Glomerular visceral epithelial cell (primary cell): ENCODE measurements at regions not wholly inside any gene's neighbourhood (a gene's known extent, or its start where the extent isn't known, plus 50 kb on each side); places are given as distances from the start of the nearest gene placed in this dataset.

Experiments used
- DNase-seq: peaks from one replicate; pipeline ENCODE4 v3.0.0-alpha.2; 2016; ENCODE audit errors: extremely low spot score

DNA sequence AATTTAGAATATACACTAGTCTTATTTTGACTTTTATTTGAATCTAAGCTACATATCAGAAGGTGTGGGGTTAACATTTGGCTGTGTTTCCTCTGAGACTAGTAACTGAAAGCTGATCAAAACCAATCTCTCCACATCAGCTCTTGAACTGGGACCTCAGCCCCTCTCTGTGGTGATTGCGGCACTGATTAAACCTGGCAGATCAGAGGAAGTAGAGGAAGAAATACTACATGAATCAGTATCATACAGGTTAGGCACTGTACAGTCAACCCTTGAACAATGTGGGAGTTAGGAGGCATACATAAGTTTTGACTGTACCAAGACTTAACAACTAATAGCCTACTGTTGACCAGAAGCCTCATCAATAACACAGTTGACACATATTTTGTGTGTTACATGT lies 122.5 kb upstream of the C1orf87 start:
- DNase-seq: no peak

DNA sequence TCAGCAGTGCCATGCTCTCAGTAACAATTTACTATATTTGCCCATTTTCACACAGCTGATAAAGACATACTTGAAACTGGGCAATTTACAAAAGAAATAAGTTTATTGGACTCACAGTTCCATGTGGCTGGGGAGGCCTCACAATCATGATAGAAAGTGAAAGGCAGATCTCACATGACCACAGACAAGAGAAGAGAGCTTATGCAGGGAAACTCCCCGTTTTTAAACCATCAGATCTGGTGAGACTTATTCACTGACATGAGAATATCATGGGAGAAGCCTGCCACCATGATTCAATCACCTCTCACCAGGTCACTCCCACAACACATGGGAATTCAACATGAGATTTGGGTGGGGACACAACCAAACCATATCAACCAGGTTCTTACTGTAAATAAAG lies 112.1 kb upstream of the C1orf87 start:
- no peak for DNase-seq

DNA sequence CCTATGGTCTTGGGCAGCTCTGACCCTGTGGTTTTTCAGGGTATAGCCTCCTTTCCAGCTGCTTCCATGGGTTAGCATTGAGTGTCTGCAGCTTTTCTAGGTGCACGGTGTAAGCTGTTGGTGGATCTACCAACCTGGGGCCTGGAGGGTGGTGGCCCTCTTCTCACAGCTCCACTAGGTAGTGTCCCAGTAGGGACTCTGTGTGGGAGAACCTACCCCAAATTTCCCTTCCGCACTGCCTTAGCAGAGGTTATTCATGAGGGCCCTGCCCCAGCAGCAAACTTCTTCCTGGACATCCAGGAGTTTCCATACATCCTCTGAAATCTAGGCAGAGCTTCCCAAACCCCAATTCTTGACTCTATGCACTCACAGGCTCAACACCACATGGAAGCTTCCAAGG lies 111.0 kb upstream of the C1orf87 start:
- no peak for DNase-seq

DNA sequence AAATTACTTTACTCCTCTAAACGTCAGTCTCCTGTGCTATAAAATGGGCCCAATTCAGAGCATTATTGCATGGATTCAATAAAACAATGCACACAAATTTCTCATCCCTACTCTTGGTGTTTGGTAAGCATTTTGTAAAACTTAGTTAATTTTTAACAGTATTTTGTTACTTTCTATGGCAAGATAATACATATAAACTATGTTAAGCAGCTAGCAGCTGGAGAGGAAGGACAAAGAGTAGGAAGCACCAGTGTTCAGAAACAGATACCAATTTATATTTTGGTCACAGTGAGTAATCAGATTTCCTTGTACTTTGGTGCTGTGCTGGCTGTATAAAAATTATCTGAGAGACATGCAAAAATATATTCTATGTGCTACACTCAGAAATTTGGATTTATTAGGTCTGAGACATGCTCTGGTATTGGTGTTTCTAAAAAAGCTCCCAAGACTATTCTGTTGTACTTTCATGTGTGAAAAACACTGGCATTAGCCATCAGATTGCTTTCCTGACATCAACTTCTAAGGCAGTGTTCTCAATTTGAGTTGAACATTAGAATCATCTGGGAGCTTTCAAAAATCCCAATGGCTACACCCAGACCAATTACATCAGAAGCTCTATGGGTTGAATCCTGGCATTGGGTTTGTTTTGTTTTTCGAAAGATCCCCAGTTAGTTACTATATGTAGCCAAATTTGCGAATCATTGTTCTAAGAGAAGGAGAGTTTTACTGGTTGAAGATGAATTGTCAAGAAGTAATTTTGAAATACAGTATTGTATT lies 100.3 kb upstream of the C1orf87 start:
- DNase-seq: no peak

DNA sequence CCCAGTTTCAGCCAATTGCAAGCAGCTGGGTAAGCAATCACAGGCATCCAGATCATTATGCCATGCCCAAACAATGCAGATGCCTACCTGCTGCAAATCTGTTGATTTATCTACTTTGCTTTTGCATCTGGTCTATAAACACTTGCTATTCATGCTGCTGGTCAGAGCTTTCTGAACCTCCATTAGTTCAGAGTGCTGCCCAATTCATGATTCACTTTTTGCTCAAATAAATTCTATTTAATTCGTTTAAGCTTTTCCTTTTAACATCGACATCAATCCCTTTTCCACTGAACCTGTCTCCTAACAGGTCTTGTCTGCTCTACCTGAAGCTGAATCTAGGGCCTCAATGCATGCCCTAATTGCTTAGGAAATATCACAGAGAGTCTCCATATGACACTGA lies 99.4 kb upstream of the C1orf87 start:
- no peak for DNase-seq

DNA sequence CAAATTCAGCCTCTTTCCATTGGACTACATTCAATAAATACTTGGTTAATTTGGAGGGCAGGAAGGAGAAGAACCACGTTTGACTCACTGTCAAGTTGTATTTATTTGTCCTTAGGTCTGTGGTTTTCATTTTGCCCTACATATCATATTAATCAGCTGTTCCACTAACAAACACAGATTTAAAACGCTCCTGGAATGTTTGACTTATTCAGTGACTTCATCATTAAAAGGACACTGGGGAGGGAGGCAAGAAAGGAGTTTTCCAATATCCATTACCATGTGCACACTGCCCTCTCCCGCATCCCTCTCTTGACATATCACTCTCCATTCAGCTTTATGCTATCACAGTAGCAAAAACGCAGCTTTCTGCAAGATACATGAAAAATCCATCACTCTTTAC lies 98.2 kb upstream of the C1orf87 start:
- no peak for DNase-seq

DNA sequence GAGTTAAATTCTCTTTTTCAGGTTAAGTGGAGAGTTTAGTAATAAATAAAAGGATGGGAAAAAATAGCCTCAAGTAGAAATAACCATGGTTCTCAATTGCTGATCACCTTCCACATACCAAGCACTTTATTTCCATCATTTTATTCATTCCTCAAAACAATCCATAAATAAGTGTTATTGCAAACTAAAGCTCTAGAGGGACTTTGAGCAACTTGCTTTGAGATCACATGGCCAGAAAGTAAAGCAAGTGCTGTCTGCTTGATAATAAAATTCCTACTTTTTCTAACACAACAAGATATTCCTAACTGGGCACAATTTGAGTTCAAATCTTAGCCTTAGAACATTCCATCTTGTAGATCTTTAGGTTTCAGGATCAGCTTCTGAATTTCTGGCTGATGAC lies 97.1 kb upstream of the C1orf87 start:
- no peak for DNase-seq

DNA sequence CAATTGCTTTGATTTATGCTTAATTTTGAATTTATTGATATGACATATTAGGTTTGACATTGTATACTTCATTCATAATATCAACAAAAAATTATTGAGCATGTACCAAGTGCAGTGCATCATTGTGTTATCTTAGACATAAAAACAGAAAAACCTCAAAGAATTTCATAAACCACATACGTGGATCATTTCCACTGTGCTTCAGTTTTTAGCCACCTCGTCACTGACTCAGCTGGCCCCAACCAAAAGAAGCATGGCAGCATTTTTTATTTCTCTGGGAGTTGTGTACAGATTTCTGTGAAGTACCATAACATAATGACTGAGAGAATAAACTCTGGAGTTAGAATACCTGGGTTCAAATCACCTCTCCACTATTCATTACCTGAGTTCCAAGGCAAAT lies 95.6 kb upstream of the C1orf87 start:
- no peak for DNase-seq

DNA sequence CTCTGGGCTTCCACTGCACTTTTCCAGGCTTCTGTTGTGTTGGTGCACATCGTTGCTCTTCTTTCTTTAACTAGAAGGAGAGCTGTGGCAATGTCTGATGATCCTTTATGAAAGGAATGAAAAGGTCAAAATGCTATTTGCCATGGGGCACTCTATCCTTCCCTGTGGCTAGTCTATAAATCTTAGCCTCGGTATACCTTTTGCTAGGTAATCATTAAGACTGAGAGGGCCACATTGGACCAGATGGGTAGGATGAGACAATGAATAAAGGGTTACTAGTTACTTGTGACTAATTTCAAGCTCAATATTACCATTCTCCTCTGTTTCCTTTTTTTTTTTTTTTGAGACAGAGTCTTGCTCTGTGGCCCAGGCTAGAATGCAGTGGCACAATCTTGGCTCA lies 89.4 kb upstream of the C1orf87 start:
- DNase-seq: no peak

DNA sequence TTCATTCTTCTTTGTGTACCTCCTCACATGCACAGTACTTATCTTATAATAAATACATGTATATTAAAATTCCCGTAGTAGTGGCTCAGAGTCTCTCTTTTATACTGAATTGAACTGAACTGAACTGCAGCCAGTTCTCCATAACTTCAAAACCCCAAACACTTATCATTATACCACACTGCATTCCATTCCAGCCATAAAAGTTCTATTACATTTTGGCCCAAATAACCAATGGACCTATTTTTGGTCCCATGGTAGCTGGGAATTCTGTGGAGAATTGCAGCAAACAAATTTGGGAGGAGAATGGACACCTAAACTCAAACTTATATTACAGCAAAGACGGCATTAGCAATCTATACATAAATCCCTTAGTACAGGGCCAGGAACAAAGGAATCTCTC lies 86.6 kb upstream of the C1orf87 start:
- no peak for DNase-seq

DNA sequence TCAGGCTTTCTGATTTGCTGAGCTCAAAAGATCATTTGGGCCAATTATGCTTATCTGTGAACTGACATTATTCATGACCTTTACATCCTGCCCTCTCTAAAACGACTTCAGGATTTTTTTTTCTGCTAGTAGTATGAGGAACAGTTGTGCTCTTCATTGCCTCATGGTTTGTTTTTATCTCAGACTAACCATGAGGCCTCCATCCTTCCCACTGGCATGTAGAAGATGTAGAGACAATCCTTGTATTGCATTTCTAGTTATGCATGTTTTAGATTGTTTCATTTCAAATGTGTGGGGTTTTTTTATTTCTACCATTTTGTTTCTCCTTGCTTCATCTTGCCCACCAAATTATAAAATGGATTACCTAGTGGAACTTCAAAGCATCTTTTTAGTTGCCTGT lies 82.8 kb upstream of the C1orf87 start:
- DNase-seq: no peak

DNA sequence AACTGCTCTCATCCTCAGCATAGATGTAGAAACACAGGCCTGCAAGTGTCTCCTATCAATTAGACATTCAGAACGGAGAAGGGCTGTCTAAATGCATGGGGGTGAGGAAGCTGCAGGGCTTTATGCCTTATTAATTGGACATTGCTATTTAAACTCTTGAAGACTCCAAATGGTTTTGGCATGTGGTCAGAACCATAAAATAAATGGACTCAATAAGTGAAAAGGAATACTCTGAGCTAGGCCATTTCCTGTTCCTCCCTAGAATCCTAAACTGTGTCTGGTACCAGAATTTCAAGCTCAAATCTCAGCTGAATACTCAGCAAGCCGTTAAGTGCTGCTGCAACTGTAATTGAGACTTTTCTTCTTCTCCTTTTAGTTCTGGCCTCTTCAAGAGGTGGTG lies 80.4 kb upstream of the C1orf87 start:
- DNase-seq: no peak

DNA sequence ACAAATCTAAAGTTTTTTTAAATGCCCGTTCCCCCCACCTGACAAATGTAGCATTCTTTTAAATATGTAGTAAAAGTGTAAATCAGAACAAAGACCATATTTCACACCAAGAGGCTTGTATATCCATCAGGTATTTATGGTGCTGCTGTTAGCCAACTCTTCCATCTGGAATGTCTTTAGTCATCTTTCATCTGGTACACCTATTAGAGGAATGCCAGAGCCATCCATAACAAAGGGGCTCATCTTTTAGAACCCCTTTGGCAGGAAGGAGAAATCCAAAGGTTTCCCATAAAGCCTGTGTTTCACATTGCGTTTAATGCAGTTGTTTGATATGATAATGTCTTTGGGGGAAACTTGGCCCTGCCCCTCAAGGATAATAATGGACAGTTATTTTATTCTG lies 79.3 kb upstream of the C1orf87 start:
- no peak for DNase-seq

DNA sequence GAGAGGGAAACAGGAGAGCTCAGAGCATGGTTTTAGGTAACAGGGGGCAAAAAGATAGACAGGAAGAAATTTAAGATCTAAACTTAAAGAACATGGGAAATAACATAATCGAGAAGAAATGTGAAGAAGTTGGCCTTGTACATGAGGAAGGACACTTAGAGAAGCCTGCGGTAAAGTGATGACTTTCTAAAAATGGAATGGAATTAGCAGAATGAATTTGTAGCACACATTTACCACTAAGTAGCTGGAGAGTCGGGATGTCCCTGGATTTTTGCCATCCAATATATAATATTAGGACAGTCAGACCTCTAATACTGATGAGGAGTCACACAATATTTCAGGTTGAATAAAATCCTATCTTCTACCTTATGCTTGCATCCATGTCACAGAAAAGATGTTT lies 77.7 kb upstream of the C1orf87 start:
- no peak for DNase-seq

DNA sequence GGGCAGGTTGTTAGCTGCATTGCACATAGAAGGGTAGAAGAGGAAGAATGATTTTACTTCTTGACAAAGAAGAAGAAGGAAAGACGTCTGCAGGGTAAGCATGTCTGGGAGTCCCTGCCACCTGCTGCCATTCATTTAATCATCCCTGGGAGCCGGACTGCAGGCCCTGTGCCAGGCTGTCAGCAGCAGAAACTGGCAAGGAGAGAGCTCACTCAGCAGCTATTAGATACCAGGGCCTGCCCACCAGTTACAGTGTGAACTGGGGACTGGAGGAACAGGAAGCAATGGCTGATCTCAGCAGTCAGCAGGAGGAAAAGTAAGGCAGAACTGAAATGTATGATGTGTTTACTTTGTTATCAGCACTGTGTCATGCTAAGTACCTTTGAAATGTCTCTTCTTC lies 75.7 kb upstream of the C1orf87 start:
- no peak for DNase-seq

DNA sequence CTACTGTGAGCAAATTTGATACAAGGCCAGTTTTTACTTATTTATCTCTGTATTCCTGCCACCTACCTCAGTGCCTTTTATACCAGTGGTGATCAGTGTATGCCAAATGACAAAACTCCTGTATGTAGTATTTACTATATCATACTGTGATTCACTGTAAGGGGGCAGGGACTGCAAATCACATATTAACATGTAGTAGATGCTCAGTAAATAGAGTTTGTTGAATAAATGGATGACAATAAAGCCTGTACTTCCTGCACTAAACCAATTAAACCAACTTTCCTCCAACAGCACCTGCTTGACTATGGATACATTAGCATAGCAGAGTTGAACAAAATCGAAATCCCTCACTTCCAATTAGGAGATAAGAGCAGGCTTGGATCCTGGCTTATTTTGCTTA lies 73.3 kb upstream of the C1orf87 start:
- DNase-seq: no peak

DNA sequence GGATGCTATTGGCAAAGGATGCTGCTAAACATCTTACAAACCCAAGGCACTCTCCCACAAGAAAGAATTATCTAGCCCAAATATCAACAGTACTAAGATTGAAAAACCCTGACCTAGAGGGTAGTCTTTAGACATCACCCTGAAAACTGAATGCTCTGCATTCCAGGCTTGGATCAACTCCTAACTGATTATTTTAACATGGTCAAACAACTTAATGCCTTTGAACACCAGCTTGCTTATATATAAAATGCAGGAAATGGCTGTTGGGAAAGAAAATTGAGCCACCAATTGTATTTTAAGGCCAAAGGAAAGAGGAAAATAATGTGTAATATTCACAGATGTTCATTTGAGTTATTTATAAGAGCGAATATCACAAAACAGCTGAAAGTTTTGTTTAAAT lies 72.2 kb upstream of the C1orf87 start:
- DNase-seq: no peak

DNA sequence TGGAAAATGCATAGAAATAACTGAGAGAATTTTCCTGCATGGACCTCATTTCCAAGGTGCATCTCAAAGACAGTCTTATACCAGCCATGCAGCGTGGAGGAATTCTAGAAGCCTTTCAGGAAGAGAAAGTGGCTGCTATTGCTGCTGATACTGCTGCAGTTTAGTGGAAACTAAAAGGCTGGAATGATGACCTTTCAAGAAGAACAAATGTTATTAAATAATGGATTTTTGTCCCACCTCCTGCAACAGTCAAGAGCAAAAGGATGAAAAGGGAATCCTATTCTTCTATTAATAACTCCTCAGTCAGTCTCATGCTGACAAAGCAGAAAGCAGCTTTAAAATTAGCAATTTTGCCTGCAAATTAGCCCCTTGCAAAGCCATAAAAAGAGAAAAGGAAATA lies 68.2 kb upstream of the C1orf87 start:
- no peak for DNase-seq

DNA sequence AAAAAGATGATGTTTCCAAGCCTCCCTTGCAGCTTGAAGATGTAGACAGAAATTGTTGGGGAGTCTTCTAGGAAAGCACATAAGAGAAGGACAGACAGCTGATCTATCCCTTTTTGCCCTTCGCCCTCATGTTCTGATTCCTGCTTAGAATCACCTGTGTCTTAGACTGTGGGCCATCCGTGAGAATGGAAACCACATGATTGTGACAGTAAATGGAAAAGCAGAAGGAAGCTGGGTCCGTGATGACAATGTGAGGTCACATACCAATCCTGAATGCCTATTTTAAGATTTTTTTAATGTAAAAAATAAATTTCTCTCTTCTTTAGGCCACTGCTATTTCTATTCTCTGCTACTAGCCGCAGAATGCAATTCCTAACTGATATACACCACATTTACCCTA lies 67.7 kb upstream of the C1orf87 start:
- DNase-seq: no peak

DNA sequence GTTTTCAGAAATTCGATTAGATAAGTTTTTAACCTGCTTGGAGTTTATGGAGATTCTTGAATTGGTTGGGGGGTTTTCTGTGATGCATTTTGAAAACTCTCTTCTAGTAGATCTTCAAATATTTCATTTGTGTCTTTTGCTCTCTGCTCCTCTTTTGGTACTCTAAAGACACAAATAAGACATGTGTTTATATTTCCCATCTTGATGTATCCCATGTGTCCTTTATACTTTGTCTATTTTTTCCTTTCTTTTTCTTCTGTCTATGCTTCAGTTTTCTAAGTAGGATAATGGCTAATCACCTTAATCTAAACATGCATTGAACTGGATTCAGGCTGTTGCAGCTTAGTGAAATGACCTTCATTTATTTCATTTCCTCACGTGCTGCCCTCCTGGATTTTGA lies 63.8 kb upstream of the C1orf87 start:
- DNase-seq: no peak

DNA sequence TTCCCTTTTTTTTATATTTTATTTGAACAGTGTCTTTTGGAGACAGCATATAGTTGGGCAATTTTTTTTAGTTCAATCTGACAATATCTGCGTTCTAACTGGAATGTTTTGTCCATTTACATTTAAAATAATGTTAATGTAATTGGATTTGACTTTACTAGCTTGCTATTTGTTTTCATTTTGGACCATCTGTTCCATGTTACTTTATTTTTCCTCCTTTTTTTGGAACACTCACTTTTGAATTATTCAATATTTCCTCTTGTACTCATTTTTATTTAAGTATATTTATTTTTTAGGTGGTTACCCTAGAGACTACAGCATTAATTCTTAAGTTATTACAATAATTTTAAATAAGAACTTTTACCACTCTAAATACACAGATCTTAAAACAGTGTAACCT lies 62.8 kb upstream of the C1orf87 start:
- DNase-seq: no peak

DNA sequence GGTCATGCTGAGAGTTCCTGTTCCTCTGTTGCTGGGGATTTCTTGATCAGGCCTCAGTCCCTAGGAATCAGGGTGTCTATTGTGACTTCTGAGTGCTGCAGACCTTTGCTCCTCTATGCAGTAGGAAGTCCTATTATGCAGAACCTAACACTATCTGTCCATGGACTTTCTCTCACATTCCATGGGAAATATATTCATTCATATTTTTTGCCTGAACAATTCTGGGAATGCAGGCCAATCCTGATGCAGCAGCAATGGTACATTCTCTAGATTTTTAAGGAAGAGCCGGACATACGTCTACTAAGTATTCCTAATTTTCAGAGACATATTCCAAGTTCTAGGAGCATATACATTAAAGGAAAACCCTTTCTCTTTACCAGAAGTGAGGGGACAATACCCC lies 61.1 kb upstream of the C1orf87 start:
- no peak for DNase-seq

DNA sequence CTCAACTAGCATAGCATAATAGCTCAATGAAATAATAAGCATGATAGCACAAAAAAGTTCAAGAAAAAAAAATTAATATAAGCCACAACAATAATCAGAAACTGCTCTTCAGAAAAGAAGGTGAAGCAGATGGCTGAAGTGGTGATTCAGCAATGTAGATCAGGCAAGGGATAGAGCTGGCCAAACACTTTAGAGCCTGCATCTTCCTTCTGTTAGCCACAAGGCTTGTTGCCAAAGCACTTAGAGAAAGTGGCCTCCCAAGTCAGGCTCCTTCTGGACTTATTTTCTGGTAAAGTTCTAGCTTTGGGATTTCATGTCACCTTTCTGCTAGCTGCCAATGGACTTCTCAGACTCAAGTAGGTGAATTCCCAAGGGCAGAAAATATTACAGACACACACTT lies 60.3 kb upstream of the C1orf87 start:
- peak; percentile 24 for DNase-seq

DNA sequence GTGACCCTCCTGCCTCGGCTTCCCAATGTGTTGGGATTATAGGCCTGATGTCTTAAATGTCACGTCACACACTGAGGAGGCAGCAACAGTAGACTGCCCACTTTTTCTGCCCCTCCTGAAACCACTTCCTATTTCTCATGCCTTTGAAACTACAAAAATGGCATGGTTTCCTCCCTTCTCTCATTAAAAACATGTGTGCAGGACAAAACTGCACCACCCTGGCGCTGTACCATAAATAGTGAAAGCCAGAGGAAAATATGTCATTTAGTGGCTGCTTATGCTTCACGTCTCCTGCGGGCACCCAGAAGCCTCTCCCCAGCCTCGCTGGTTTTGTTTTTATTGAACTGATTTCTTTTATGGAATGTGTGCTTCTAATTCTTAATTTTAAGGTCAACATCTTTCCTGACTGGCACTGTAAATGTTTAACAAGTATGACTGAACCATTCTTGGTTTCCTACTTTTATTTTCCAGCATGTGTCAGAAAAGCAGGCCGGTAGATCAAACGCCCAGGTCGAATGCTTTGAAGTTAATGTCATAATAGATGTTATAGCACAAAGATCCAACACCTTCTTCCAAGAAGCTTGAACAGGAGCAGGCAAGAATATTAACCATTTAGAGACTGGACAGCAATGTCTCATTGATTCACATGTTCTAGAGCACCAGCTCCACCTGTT lies 59.6 kb upstream of the C1orf87 start:
- peak; percentile 60 for DNase-seq
